B cell (primary cell): ENCODE measurements at regions not wholly inside any gene's neighbourhood (a gene's known extent, or its start where the extent isn't known, plus 50 kb on each side); places are given as distances from the start of the nearest gene placed in this dataset.

Experiments
- EZH2 ChIP-seq: IDR thresholded peaks from 2 replicates; pipeline ENCODE4 v1.6.1; 2012; ENCODE audit warnings: borderline replicate concordance, low read depth, mild to moderate bottlenecking, moderate library complexity, low read length; ENCODE audit not compliant: insufficient read depth, poor library complexity, severe bottlenecking
- TF ChIP-seq, protein P1 (sequence below): fragments of 200-600 bp; IDR thresholded peaks from one replicate; pipeline ENCODE4 v1.8.0; 2022; ENCODE audit warnings: antibody characterized with exemption, mild to moderate bottlenecking

DNA sequence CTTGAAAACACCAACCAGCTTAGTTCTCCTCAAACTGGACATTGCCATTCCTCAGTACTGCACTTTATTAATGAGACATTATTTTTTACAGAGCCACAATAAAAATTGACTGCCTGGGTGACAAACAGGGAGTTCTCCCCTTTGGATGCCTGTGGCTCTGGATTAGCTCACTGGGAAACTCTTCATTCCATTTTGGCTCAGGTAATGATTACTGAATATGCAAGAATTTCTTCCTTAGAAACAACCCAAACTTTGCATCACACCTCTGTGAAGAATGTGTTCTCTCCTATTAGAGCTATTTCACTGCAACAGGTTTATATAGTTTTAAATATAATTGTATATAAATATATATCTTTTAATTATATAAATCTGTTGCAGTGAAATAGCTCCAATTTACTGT is 2065.8 kb downstream of the ARAP2 start:
- TF ChIP-seq, protein P1, sequence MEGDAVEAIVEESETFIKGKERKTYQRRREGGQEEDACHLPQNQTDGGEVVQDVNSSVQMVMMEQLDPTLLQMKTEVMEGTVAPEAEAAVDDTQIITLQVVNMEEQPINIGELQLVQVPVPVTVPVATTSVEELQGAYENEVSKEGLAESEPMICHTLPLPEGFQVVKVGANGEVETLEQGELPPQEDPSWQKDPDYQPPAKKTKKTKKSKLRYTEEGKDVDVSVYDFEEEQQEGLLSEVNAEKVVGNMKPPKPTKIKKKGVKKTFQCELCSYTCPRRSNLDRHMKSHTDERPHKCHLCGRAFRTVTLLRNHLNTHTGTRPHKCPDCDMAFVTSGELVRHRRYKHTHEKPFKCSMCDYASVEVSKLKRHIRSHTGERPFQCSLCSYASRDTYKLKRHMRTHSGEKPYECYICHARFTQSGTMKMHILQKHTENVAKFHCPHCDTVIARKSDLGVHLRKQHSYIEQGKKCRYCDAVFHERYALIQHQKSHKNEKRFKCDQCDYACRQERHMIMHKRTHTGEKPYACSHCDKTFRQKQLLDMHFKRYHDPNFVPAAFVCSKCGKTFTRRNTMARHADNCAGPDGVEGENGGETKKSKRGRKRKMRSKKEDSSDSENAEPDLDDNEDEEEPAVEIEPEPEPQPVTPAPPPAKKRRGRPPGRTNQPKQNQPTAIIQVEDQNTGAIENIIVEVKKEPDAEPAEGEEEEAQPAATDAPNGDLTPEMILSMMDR = no peak
- TF ChIP-seq EZH2 = no peak
